ENCODE measurements at regions not wholly inside any gene's neighbourhood (a gene's known extent, or its start where the extent isn't known, plus 50 kb on each side); places are given as distances from the start of the nearest gene placed in this dataset.

- Mint-ChIP-seq H3K27ac (0 out of 7 replicates have a peak overlapping the region, but pooled peaks of 1 of the 3 experiments have one; percentile 46), H3K4me3 (no peak overlapping the region), H3K36me3 (ENCODE audit: insufficient read depth in 1 of 3, low read depth in 3 of 3) (peaks cover 0 to 2% (median 0%) of the 10 kb centered on the region in 3 experiments; a peak in 1 of 7 replicates), H3K4me1 (no peaks in the 10 kb centered on the region; a peak in 2 of 4 replicates), H3K27me3 (ENCODE audit: low read depth) (no peaks in the 10 kb centered on the region), H3K9me3 (no peaks in the 10 kb centered on the region)
- Histone ChIP-seq H3K23ac (ENCODE audit: insufficient read length, low read depth, low read length) (no peak overlapping the region), H3K9me3 (ENCODE audit: control insufficient read depth, low read depth, low read length) (no peaks in the 10 kb centered on the region), H2AK5ac (ENCODE audit: insufficient read length, low read length) (no peak overlapping the region), H3K27ac (ENCODE audit: insufficient read length, low read depth, low read length) (peak overlapping the region; percentile 6), H4K8ac (replicated peaks; ENCODE audit: insufficient read length, low read depth, low read length) (no peak overlapping the region), H3K4me1 (ENCODE audit: insufficient read depth, low read length) (peaks cover 13% of the 10 kb centered on the region; the same call in 1 of the 2 replicates), H3K14ac (ENCODE audit: insufficient read depth, low read length) (no peak overlapping the region), H3K4ac (ENCODE audit: low read depth, low read length) (no peak overlapping the region), H2AFZ (ENCODE audit: low read length) (no peak overlapping the region), H3K27me3 (ENCODE audit: insufficient read depth, low read length) (no peaks in the 10 kb centered on the region), H2BK20ac (ENCODE audit: low read depth, low read length, poor library complexity, severe bottlenecking) (no peak overlapping the region), H2BK12ac (ENCODE audit: insufficient read length, low read depth, low read length) (no peak overlapping the region), H3K18ac (ENCODE audit: insufficient read length, low read depth, low read length) (no peak overlapping the region), H3K4me2 (ENCODE audit: insufficient read depth, insufficient read length, low read length) (no peak overlapping the region), H3K79me2 (ENCODE audit: insufficient read depth, low read length) (no peaks in the 10 kb centered on the region), H2BK120ac (ENCODE audit: low read depth, low read length, poor library complexity, severe bottlenecking) (no peak overlapping the region), H3K9ac (ENCODE audit: extremely low read depth, insufficient read length, low read length) (no peak overlapping the region), H2BK5ac (ENCODE audit: insufficient read length, low read length) (no peak overlapping the region), H3K56ac (ENCODE audit: insufficient read length, low read depth, low read length) (no peak overlapping the region), H3T11ph (ENCODE audit: low read length) (no peak overlapping the region), H4K20me1 (ENCODE audit: control insufficient read depth, insufficient read depth, insufficient read length) (no peaks in the 10 kb centered on the region), H4K5ac (ENCODE audit: insufficient read length, low read depth, low read length) (no peak overlapping the region), H3K79me1 (ENCODE audit: insufficient read depth, low read depth, low read length, poor library complexity, severe bottlenecking) (no peaks in the 10 kb centered on the region), H2BK15ac (ENCODE audit: low read depth, low read length) (no peak overlapping the region), H3K23me2 (ENCODE audit: insufficient read length, low read depth, low read length, poor library complexity, severe bottlenecking) (no peaks in the 10 kb centered on the region), H4K91ac (ENCODE audit: insufficient read length, low read depth, low read length) (no peak overlapping the region)
- WGBS (ENCODE audit: extremely low coverage, insufficient read length, low lambda C conversion rate) = no CpG with 5 or more reads among the region's 5 CpGs
- DNase-seq = no peak
- no peak for TF ChIP-seq CTCF (conservative IDR thresholded peaks at IDR 0.05)
These were observed 329.5 kb upstream of the DUSP10 start for GRCh38 chr1:222071387-222071786.
